H1 (cell line): ENCODE measurements at regions not wholly inside any gene's neighbourhood (a gene's known extent, or its start where the extent isn't known, plus 50 kb on each side); places are given as distances from the start of the nearest gene placed in this dataset.

ENCODE experiments used
- CTCF ChIA-PET: fragments of 300-600 bp; sonication (Branson Sonifier 250); formaldehyde crosslinking; loops from one replicate; lab custom pipeline; 2021; ENCODE audit not compliant: partially characterized antibody; lab: Charles Lee
- POLR2A ChIA-PET: fragments of 300-600 bp; sonication (Branson Sonifier 250); formaldehyde crosslinking; loops from one replicate; lab custom pipeline; 2021; ENCODE audit warnings: inconsistent platforms; ENCODE audit not compliant: partially characterized antibody; lab: Charles Lee
- DNase-seq, 2 experiments: peaks; one replicate each; pipeline versions ENCODE4 v3.0.0 to v3.0.0-alpha.2; 2010 to 2022; ENCODE audit warnings: low spot score in 2 of 2, low read depth in 1 of 2, mixed read lengths in 1 of 2
- FAIRE-seq: peaks from 2 replicates; lab custom pipeline; 2011; peaks lifted over from hg19 to GRCh38; lab: Jason Lieb, UNC
- H2AFZ ChIP-seq: 2 replicates; pipeline ENCODE4 v1.8.1; 2012; ENCODE audit warnings: low read length, inconsistent platforms
- H2AK5ac ChIP-seq: 2 replicates; pipeline ENCODE4 v1.6.1; 2013; ENCODE audit warnings: low read depth, low read length
- H2BK120ac ChIP-seq: replicated peaks from 2 replicates; pipeline ENCODE3; 2013; ENCODE audit warnings: low read depth, low read length, inconsistent platforms
- H2BK12ac ChIP-seq: 2 replicates; pipeline ENCODE4 v1.6.1; 2013; ENCODE audit warnings: low read depth, low read length
- H2BK15ac ChIP-seq: 2 replicates; pipeline ENCODE4 v1.6.1; 2013; ENCODE audit warnings: low read length
- H2BK20ac ChIP-seq: 2 replicates; pipeline ENCODE4 v1.6.1; 2013; ENCODE audit warnings: low read length
- H2BK5ac ChIP-seq: 2 replicates; pipeline ENCODE4 v1.6.1; 2013; ENCODE audit warnings: low read depth, low read length
- H3K14ac ChIP-seq: 2 replicates; pipeline ENCODE4 v1.6.1; 2013; ENCODE audit warnings: inconsistent platforms; ENCODE audit not compliant: insufficient read length
- H3K18ac ChIP-seq: 2 replicates; pipeline ENCODE4 v1.6.1; 2013; ENCODE audit warnings: low read length; ENCODE audit errors: extremely low read depth
- H3K23ac ChIP-seq: 2 replicates; pipeline ENCODE4 v1.6.1; 2013; ENCODE audit warnings: inconsistent platforms; ENCODE audit not compliant: insufficient read length
- H3K23me2 ChIP-seq: 2 replicates; pipeline ENCODE4 v1.6.1; 2013; ENCODE audit warnings: low read depth, low read length
- H3K27ac ChIP-seq: 2 replicates; pipeline ENCODE4 v1.6.1; 2011; ENCODE audit warnings: low read depth, low read length, inconsistent platforms
- H3K27me3 ChIP-seq, 4 experiments: replicated peaks in 1 of 4; 1 replicate in 1 of 4; 2 replicates in 3 of 4; pipeline versions ENCODE4 v1.6.1 to v1.8.1; 2011 to 2013; ENCODE audit warnings: low read length in 3 of 4, mild to moderate bottlenecking in 3 of 4, inconsistent platforms in 2 of 4, mixed read lengths in 2 of 4, moderate library complexity in 1 of 4; ENCODE audit not compliant: control insufficient read depth in 3 of 4, insufficient read depth in 3 of 4; ENCODE audit errors: extremely low read depth in 1 of 4
- H3K36me3 ChIP-seq, 4 experiments: 2 replicates each; pipeline versions ENCODE4 v1.6.1 to v1.8.1; 2011 to 2013; ENCODE audit warnings: mild to moderate bottlenecking in 4 of 4, low read length in 3 of 4, moderate library complexity in 2 of 4, control low read depth in 1 of 4, inconsistent platforms in 1 of 4; ENCODE audit not compliant: insufficient read depth in 4 of 4, control insufficient read depth in 2 of 4
- H3K4ac ChIP-seq: replicated peaks from 2 replicates; pipeline ENCODE3; 2013; ENCODE audit warnings: low read length, low read depth, mixed read lengths, inconsistent platforms; ENCODE audit not compliant: insufficient read length
- H3K4me1 ChIP-seq, 4 experiments: replicated peaks in 1 of 4; 1 replicate in 1 of 4; 2 replicates in 3 of 4; pipeline versions ENCODE4 v1.6.1 to v1.8.1; 2011 to 2013; ENCODE audit warnings: low read length in 3 of 4, inconsistent platforms in 2 of 4, mixed read lengths in 1 of 4; ENCODE audit not compliant: insufficient read depth in 4 of 4, control insufficient read depth in 3 of 4
- H3K4me2 ChIP-seq, 2 experiments: 2 replicates each; pipeline versions ENCODE4 v1.6.1 to v1.8.1; 2011 to 2013; ENCODE audit warnings: low read depth in 2 of 2, low read length in 2 of 2, control low read depth in 1 of 2, inconsistent platforms in 1 of 2, mild to moderate bottlenecking in 1 of 2; ENCODE audit not compliant: insufficient read depth in 1 of 2
- H3K4me3 ChIP-seq, 4 experiments: fragments of 200-600, 300-600 bp in 1 of 4; sonication (generic), shearing (Covaris generic), sonication (Bioruptor Twin) in 1 of 4; 2 replicates each; pipeline versions ENCODE4 v1.5.1 to v1.8.1; 2011 to 2016; ENCODE audit warnings: low read length in 4 of 4, low read depth in 3 of 4, control low read depth in 2 of 4, inconsistent platforms in 2 of 4, mild to moderate bottlenecking in 2 of 4, mixed read lengths in 1 of 4, moderate library complexity in 1 of 4; ENCODE audit not compliant: insufficient read depth in 2 of 4; ENCODE audit errors: extremely low read depth in 1 of 4
- H3K56ac ChIP-seq: replicated peaks from 2 replicates; pipeline ENCODE3; 2013; ENCODE audit warnings: low read depth, mild to moderate bottlenecking, mixed read lengths, low read length, inconsistent platforms; ENCODE audit not compliant: insufficient read length
- H3K79me1 ChIP-seq: 2 replicates; pipeline ENCODE4 v1.6.1; 2013; ENCODE audit warnings: low read depth, low read length, control low read depth
- H3K79me2 ChIP-seq, 2 experiments: 2 replicates each; pipeline versions ENCODE4 v1.6.1 to v1.8.1; 2012 to 2013; ENCODE audit warnings: low read length in 2 of 2, mild to moderate bottlenecking in 2 of 2, inconsistent platforms in 1 of 2; ENCODE audit not compliant: insufficient read depth in 2 of 2, control insufficient read depth in 1 of 2
- H3K9ac ChIP-seq, 4 experiments: replicated peaks in 1 of 4; 1 replicate in 1 of 4; 2 replicates in 3 of 4; pipeline versions ENCODE4 v1.6.1 to v1.8.1; 2011 to 2013; ENCODE audit warnings: low read depth in 3 of 4, low read length in 3 of 4, control low read depth in 2 of 4, mild to moderate bottlenecking in 2 of 4, moderate library complexity in 2 of 4, inconsistent platforms in 1 of 4; ENCODE audit errors: extremely low read depth in 1 of 4
- H3K9me3 ChIP-seq, 2 experiments: 2 replicates each; pipeline versions ENCODE4 v1.6.1 to v1.8.1; 2012 to 2013; ENCODE audit warnings: mild to moderate bottlenecking in 2 of 2, moderate library complexity in 2 of 2, control low read depth in 1 of 2, inconsistent platforms in 1 of 2, low read depth in 1 of 2, low read length in 1 of 2, mixed read lengths in 1 of 2; ENCODE audit not compliant: insufficient read depth in 2 of 2
- H4K20me1 ChIP-seq, 2 experiments: replicated peaks in 1 of 2; 2 replicates each; pipeline versions ENCODE3 to v1.8.1; 2011 to 2013; ENCODE audit warnings: inconsistent platforms in 2 of 2, low read length in 2 of 2, mild to moderate bottlenecking in 1 of 2; ENCODE audit not compliant: insufficient read depth in 2 of 2, control insufficient read depth in 1 of 2
- H4K5ac ChIP-seq: 2 replicates; pipeline ENCODE4 v1.6.1; 2013; ENCODE audit warnings: low read length, low read depth, mixed read lengths, inconsistent platforms; ENCODE audit not compliant: insufficient read length
- H4K8ac ChIP-seq: 2 replicates; pipeline ENCODE4 v1.8.0; 2013; ENCODE audit warnings: mild to moderate bottlenecking, moderate library complexity, low read length, inconsistent platforms; ENCODE audit not compliant: insufficient read depth; ENCODE audit errors: extremely low read depth
- H4K91ac ChIP-seq: replicated peaks from 2 replicates; pipeline ENCODE3; 2013; ENCODE audit warnings: low read length, mixed read lengths, inconsistent platforms; ENCODE audit not compliant: insufficient read length
- ASH2L ChIP-seq: fragments of 200-600, 300-600 bp; sonication (generic); IDR thresholded peaks from one replicate; pipeline ENCODE4 v1.7.1; 2017; ENCODE audit warnings: low read length
- ATF3 ChIP-seq: IDR thresholded peaks from 2 replicates; pipeline ENCODE4 v1.6.1; 2011; ENCODE audit warnings: low read depth, mild to moderate bottlenecking, low read length; ENCODE audit not compliant: insufficient read depth
- BCL11A ChIP-seq, 2 experiments: IDR thresholded peaks; one replicate each; pipeline ENCODE4 v1.6.1; 2011; ENCODE audit warnings: low read depth in 2 of 2, low read length in 2 of 2, mild to moderate bottlenecking in 2 of 2
- CHD1 ChIP-seq: IDR thresholded peaks from 2 replicates; pipeline ENCODE4 v1.6.1; 2012; ENCODE audit warnings: low read depth, low read length, improper control_type of control experiment
- EZH2 ChIP-seq: fragments of 200-600 bp; sonication (generic); IDR thresholded peaks from 2 replicates; pipeline ENCODE4 v1.7.1; 2012; ENCODE audit warnings: low read depth, mild to moderate bottlenecking, moderate library complexity, low read length, inconsistent platforms; ENCODE audit not compliant: severe bottlenecking
- JUN ChIP-seq: IDR thresholded peaks from 2 replicates; pipeline ENCODE4 v1.6.1; 2011; ENCODE audit warnings: low read depth, mild to moderate bottlenecking, improper control_type of control experiment, low read length
- JUND ChIP-seq: IDR thresholded peaks from 2 replicates; pipeline ENCODE4 v1.6.1; 2011; ENCODE audit warnings: mild to moderate bottlenecking, improper control_type of control experiment, low read length
- MAX ChIP-seq: IDR thresholded peaks from 2 replicates; pipeline ENCODE4 v1.6.1; 2012; ENCODE audit warnings: inconsistent platforms
- POU5F1 ChIP-seq: IDR thresholded peaks from 2 replicates; pipeline ENCODE4 v1.6.1; 2011; ENCODE audit warnings: low read depth, mild to moderate bottlenecking, low read length, moderate library complexity
- SIX5 ChIP-seq: IDR thresholded peaks from 2 replicates; pipeline ENCODE4 v1.6.1; 2011; ENCODE audit warnings: mild to moderate bottlenecking, low read depth, low read length
- SP2 ChIP-seq: IDR thresholded peaks from 2 replicates; pipeline ENCODE4 v1.6.1; 2012; ENCODE audit warnings: mild to moderate bottlenecking, low read length, inconsistent platforms
- SP4 ChIP-seq: IDR thresholded peaks from 2 replicates; pipeline ENCODE4 v1.6.1; 2012; ENCODE audit warnings: low read length, inconsistent platforms
- SRF ChIP-seq: IDR thresholded peaks from 2 replicates; pipeline ENCODE4 v1.6.1; 2011; ENCODE audit warnings: mild to moderate bottlenecking, low read depth, low read length, moderate library complexity
- SUZ12 ChIP-seq: fragments of 200-600 bp; sonication (generic); IDR thresholded peaks from 2 replicates; pipeline ENCODE4 v1.6.1; 2012; ENCODE audit warnings: mild to moderate bottlenecking, inconsistent platforms, low read length, moderate library complexity, mixed read lengths
- TCF12 ChIP-seq: IDR thresholded peaks from 2 replicates; pipeline ENCODE4 v1.6.1; 2011; ENCODE audit warnings: low read depth, mild to moderate bottlenecking, low read length
- TEAD4 ChIP-seq: IDR thresholded peaks from 2 replicates; pipeline ENCODE4 v1.6.1; 2012; ENCODE audit warnings: low read depth, low read length, inconsistent platforms, mixed read lengths
- WGBS, 2 experiments: shearing (Covaris generic) in 1 of 2; methylation state at CpG; one replicate each; pipeline versions ENCODE4 v1.1.6 to v1.1.7; 2013 to 2015; ENCODE audit warnings: low lambda C conversion rate in 2 of 2, mixed read lengths in 2 of 2, inconsistent platforms in 1 of 2, low coverage in 1 of 2, missing lambda C conversion rate in 1 of 2; ENCODE audit not compliant: insufficient replicate concordance in 2 of 2, insufficient coverage in 1 of 2, insufficient read length in 1 of 2; ENCODE audit errors: extremely low coverage in 1 of 2, missing lambda C conversion rate in 1 of 2; 5-methylcytosine and 5-hydroxymethylcytosine counted together

GRCh38 chr5:165728425-165728824 is 2223.0 kb downstream of the MAT2B start:
- H4K91ac ChIP-seq = no peak overlapping the region
- H2BK120ac ChIP-seq = no peak overlapping the region
- WGBS, 2 experiments = 92% methylated on average over 2 of the region's 2 CpGs; no CpG with 5 or more reads in 1 of the 2 experiments
- no peak for DNase-seq
- no peak overlapping the region for H2BK15ac ChIP-seq
- H2BK12ac ChIP-seq = no peak overlapping the region
- no peaks in the 10 kb centered on the region for H3K27me3 ChIP-seq
- no peak overlapping the region for H2AFZ ChIP-seq
- H3K18ac ChIP-seq = no peak overlapping the region
- H4K8ac ChIP-seq = no peak overlapping the region
- H3K4me3 ChIP-seq = no peak overlapping the region
- CTCF ChIA-PET = no interaction called here
- no peaks in the 10 kb centered on the region for H3K23me2 ChIP-seq
- no peak overlapping the region for H2BK5ac ChIP-seq
- no peak overlapping the region for H3K4me2 ChIP-seq
- no peaks in the 10 kb centered on the region for H3K4me1 ChIP-seq
- no peaks in the 10 kb centered on the region for H3K9me3 ChIP-seq
- no peak overlapping the region for H2BK20ac ChIP-seq
- H4K20me1 ChIP-seq = no peaks in the 10 kb centered on the region
- H3K14ac ChIP-seq = no peak overlapping the region
- H3K9ac ChIP-seq = no peak overlapping the region
- no peak for TF ChIP-seq POU5F1
- TF ChIP-seq JUND = no peak
- TF ChIP-seq SIX5 = no peak
- no peak for TF ChIP-seq SP2
- TF ChIP-seq TEAD4 = no peak
- no peak for TF ChIP-seq SUZ12
- no peak for TF ChIP-seq CHD1
- TF ChIP-seq MAX = no peak
- no peak for TF ChIP-seq ATF3
- no peak for TF ChIP-seq EZH2
- TF ChIP-seq ASH2L = no peak
- TF ChIP-seq TCF12 = no peak
- no peak for TF ChIP-seq SRF
- no peak for TF ChIP-seq SP4
- no peak for TF ChIP-seq JUN
- no peak for TF ChIP-seq BCL11A (IDR thresholded peaks at IDR 0.05; ENCODE audit: low read depth in 2 of 2, low read length in 2 of 2)
- TF ChIP-seq, all 59 proteins: peak for 0
- Histone ChIP-seq H3K79me1 (no peaks in the 10 kb centered on the region), H3K79me2 (no peaks in the 10 kb centered on the region), H3K56ac (no peak overlapping the region), H3K4ac (no peak overlapping the region), H3K27ac (no peak overlapping the region), H3K36me3 (no peaks in the 10 kb centered on the region), H2AK5ac (no peak overlapping the region), H3K23ac (no peak overlapping the region), H4K5ac (no peak overlapping the region)
- POLR2A ChIA-PET = no interaction called here
- no peak for FAIRE-seq
